ENCODE measurements at regions not wholly inside any gene's neighbourhood (a gene's known extent, or its start where the extent isn't known, plus 50 kb on each side); places are given as distances from the start of the nearest gene placed in this dataset.

DNA sequence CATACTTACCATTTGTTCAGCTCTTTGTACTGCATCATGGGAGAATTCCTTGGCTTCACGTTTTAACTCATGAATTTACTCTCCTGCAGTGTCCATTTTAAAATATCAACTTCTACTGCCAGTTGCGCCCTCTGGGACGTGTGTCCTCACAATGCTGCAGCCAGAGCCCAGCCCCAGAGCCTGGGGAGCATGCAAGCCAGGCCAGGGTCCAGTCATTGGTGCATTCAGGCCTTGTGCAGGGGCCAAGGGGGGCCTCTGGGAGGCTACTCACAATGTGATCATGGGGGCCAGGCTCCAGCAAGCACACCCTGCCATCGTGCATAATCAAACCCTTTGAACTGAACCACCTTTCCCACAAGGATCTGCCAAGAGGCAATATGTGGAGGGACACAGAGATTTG lies 105.6 kb upstream of the CCDC112 start:
- no peak for DNase-seq

DNA sequence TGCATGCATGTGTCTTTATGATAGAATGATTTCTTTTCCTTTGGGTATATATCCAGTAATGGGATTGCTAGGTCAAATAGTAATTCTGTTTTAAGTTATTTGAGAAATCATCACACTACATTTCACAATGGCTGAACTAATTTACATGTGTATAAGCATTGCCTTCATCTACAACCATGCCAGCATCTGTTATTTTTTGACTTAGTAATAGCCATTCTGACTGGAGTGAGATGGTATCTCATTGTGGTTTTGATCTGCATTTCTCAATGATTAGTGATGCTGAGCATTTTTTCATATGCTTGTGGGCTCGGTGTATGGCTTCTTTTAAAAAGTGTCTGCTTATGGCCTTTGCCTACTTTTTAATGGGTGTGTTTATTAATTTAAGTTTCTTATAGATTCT lies 102.3 kb upstream of the CCDC112 start:
- no peak for DNase-seq

DNA sequence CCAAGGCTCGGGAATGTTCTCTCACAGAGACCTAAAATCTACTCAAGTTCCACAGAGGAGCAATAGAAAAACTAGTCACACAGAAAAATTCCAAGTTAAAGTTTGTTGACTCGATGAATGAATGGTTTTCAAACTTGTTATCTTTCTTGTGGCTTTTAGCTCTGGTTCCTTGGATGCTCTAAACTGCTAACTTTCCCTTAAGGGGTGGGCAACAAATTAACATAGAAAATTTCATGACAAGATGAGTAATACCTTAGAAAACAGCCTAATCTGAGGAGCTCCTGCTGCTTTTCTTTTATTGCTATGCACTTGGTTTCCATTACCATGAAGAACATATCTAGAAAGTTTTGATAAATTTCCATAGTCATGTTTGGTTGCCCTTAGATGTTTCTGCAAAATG lies 100.2 kb upstream of the CCDC112 start:
- no peak for DNase-seq

DNA sequence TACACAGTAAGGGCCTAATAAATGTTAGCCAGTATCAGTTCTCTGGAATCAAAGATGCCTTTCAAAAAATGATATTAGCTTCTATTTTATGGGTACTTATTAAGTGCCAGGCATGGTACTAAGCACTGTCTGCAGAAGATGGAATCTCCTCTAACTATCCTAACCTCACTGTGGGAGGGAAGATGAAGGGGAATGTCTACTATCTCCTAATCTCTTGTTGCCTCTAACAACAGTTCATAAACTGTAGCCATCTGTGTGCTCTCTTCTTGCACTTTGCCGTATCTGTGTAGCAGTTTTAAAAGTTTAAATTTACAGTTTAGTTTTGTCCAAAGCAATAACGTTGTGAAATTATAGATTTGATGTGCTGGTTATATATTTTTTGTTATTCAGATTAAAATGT lies 99.6 kb upstream of the CCDC112 start:
- no peak for DNase-seq

DNA sequence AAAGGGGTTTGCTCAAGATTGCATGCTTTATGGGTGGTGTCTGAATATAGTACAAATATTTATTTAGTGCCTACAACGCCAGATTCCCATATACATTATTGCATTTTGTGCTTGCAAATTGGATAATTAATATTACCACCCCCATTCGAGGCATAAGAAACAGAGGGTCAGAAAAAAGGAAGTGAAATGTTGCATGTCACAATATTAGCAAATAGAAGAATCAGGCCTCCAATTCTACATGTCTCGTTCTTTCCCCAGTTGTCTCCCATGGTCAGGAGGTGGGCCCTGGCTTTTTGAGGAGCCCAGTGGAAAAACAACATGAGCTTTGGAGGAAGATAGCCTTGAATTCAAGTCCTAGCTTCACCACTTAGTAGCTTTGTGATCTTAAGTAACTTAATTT lies 98.1 kb upstream of the CCDC112 start:
- DNase-seq, result no peak

DNA sequence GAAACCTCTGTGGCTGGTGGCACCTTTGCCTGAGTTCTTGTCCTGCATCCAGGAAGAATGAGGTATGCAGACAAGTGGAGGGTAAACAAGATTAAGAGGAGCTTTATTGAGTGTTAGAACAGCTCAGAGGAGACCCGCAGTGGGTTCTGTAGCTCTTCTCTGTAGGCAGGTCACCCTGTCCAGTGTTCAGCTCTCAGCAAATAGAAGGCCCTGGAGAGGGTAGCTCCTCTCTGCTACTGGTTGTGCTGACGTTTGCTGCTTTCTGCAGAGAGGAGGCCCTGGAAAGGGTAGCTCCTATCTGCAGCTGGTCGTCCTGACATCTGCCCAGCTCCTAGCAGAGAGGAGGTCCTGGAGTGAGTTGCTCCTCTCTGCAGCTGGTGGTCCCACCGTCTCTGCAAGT lies 96.8 kb upstream of the CCDC112 start:
- DNase-seq, result no peak

DNA sequence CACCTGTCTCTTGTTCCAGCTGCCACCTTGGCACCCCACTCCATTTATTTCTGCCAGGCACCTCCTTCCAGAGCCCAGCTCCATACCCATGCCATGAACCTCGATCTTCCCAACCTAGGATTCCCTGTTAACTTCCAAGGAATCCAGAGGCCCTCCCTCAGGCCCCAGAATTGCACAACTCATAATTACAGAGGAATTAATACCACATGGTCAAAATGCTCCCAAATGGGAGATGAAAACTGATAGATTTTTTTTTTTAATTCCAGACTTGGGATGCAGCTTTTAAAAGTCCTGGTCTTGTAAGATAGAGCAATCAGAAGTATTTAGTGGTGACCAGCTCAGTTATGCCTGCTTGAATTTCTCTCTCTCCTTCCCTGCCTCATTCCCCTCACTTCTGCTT lies 96.2 kb upstream of the CCDC112 start:
- DNase-seq, result no peak

DNA sequence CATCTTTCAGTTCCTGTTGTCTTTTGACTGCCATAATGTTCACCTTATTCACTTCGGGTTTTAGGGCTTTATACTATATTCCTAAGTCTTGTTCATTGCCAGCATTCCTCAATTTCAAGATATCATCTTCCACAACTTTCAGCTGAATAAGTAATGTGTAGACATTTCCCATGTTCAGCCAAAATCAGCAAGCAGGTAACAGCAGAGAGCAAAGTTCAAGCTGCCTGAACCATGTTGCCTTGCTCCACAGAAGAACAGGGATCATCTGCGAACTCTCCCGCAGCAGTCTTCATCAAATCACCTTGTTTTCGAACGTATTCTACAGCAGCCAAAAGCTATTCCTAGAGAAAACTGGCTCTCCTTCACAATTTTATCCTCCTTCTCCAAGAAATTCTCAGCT lies 95.3 kb upstream of the CCDC112 start:
- no peak for DNase-seq

DNA sequence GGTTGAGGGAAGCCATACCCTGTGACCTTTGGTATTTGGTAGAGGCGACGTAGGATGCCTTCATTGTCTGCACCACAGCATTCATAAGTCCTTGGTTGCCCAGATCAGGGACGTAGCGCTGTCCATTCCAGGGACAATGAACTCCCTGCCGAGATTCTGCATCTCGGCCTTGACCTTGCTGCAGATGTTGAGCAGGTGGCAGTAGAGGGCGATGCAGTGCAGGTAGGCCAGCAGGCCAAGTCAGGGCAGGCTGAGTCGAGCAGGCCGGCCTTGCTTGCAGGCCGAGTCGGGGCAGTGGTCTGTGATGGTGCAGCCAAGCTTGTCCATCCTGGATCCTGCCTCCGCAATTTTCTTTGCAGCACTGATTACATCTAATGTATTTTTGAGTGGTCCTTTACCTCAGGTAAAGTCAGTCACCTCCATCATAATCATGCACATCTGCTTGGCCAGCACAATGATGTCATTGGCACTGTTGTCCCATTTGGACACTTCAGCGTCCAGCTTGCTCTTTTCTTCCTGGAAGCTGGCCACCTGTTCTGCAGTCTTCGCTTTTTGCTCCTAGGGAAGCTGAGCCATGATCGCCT lies 93.4 kb upstream of the CCDC112 start:
- no peak for DNase-seq

DNA sequence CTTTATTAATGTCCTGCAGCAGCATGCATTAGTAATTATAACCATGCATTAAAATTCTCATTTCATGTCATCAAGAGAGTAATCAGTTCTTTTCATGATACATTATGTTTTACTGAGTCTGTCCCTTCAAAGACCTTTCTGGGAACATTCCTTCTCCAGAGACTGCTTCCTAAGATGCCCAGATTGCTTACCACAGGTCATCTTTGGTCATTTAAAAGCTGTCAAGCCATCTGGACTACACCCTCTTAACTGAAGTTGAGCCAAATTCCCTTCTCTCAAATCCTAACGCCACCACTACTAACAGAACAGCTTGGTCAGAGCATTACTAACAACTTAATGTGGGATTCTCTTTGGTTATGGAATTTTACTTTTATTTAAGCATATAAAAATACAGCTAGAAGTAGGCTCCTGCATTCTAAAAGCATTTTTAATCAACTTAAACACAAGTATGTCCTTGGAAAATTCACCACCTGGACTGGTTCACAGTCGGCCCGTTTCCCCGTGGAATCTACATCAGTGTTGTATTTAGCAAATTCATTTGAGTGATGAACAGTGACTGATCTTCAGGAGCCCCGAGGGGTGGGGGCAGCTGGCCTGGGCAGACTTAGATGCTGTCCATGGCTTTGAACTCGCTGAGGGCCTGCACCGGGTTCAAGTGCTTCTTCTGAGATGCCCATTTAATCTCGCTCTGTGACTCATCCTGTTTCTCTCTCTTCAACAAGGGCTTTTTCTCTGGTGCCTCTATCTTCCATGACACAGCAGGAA lies 92.8 kb upstream of the CCDC112 start:
- no peak for DNase-seq

DNA sequence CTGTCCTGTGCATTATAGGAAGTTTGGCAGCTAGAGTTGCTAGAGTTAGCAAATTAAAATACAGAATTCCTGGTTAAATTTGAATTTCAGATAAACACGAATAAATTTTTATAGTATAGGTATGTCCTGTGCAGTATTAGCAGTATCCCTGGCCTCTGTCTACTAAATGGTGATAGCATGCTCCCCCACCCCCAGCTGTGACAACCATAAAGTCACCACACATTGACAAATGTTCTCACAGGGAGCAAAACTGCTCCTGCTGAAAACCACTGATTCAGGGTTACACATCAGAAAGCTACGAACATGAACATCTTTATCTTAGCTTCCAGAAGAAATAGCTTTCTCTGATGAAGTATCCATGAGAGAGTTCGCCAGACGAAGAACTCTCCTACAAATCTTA lies 91.8 kb upstream of the CCDC112 start:
- no peak for DNase-seq

DNA sequence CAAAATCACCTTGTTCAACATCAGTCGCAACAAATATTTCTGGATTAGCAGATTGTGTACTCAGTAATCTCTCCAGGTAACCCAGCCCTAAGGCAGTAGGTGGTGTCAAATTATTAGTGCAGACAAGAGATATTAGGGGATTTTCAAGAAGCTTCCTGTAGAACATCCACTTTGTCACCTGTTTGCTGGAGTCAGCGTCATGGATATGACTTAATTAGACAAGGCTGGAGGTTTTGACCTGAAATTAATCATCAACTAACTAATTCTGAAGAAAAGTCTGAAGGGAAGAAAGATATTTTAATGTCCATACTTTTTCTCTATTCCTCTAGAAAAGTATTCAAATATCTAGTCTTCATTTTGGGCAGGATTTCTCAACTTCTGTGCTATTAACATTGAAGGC lies 91.4 kb upstream of the CCDC112 start:
- DNase-seq, result no peak

DNA sequence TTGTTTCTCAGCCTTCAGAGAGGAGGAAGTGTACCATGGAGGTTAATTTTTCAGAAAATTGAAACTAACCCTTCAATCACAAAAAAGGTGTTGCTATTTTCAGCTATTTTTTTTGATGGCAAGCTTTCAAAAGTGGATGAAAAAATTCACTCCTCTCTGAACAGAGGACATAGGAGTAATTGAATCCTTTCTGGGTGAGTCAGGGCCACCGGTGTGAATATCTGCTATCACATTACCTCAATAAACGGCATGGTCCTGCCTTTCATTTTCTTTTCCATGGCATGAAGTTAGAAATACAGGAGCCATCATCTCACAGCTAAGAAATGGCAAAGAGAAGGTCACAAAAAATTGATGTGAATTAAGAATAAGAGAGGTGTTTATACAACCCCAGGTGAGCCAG lies 90.2 kb upstream of the CCDC112 start:
- no peak for DNase-seq

DNA sequence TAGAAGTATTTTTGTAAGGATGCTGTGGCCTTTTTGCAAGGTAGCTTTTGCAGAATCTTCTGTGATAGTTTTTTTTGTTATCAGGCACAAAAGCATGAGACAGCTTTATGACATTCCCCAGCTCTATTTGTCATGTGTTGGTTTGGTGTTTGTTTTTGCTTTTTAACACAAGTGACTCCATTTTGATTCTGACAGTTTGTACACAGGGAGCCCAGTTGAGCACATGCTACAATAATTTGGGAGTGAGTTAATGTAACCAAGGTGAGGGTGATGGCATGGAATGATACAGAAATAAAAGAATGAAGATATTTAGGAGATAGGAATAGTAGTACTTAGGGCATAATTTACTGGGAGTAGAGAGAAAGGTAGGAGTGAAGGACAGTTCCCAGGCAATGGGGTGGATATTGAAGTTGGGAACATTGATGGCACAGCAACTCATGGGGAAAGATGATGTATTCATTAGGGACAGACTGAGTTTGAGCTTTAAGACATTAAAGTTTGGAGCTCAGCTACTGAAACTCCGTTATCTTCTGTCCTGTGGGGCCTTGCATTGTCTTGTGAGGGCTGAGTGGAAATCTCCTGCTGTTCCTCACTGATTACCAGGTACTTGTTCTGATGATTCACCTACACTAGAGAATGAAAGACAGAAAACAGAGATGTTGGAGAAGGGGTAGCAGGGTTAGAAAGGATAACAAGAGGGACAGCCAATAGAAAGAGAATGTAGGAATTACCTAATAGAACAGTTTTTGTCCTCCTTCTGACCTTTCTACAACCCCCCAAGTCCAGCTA lies 88.3 kb upstream of the CCDC112 start:
- DNase-seq, result peak; percentile 4

DNA sequence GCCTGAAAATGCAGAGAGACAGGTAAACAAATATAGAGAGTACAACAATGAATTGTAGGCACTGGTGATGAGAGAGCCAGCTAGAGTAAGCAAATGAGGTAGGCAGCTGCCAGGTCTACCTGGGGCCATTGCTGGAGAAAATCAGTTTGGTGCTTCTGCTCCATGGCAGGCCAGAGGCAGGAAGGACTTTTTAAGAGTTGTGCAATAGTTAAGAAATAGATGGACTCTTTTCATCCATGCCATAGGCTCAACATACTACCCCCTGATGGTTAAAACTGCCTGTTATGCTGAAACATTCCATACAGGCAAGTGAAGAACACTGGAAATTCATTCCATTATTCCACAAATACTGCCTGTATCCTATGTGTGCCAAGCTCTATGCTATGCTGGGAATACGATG lies 86.5 kb upstream of the CCDC112 start:
- DNase-seq, result no peak

DNA sequence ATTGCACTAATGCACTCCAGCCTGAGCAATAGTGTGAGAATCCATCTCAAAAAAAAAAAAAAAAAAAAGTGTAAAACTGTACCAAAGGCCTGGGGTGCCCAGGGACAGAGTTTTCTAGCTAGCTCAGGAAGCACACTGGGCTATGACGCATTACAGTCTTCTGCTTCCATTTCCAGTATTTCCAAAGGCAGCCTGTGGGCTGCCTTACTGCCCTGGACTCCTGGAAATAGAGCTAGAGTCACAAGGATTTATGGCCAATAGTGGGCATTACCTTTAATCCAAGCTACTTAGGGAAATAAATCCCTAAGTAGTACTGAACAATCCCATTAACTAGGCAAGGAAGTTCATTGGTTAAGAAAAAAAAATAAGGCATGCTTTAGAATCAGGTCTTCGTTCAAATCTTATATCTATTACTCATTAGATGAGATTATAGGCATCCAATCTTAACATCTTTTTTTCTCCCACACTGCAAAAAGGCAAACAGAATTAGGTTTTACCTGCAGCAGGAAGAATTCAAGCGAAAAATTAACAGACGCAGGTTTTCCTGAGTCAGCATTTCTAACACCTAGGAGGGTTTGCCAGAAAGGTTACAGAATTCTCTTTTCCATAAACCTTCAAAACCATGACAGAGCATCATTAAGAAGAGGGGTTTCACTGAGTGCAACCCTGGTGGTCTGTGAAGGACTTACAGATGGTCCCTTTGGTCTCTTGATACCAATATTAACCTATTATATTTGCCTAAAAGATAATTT lies 85.6 kb upstream of the CCDC112 start:
- no peak for DNase-seq

DNA sequence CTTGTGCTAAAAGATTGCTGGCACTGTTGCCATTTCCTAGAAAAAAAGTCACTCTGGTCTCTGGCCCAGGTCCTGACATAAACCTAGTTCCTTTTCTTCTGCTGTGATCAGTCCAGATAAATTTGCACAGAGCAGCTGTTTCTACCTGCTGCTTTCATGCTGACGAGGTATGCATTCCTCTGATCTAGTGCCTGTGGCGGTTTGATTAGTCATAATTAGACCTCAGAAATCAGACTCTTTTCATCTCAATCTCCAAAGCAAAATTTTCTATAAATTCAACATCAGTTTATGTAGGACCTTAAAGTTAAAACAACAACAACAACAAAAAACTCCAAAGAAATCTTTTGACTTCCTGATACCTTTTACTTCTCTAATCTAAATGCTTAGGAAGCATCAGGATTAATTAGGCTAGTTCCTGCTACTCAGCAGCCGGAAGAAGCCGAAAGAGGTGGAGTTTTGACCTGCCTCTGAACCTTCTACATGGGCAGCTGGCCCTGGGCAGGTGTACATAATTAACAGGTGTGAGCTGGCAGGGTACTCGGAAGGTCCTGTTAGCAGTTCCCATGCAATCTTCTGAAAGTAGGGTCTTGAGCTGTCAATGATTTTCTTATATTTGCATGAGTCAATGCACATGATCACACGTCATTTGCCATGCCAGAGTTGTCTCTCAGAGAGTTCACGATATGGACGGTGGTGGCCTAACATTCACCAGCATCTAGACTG lies 83.3 kb upstream of the CCDC112 start:
- no peak for DNase-seq

DNA sequence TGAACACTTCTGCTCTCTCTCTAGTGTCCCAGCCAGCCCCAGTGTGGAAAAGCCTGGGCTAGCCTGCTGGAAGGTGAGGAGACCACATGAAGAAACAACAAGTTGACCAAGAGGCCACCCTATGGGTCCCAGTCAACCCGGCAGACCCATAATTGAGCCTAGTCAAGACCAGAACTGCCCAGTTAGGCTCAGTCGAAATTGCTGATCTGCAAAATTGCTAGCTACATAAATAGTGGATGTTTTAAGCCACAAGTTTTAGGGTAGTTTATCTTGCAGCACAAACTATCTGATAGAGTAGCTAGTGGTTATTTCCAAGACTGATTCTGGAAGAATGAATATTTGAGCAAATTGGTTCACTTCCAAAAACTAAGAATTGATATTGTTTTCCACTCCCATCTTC lies 82.3 kb upstream of the CCDC112 start:
- DNase-seq, result no peak

DNA sequence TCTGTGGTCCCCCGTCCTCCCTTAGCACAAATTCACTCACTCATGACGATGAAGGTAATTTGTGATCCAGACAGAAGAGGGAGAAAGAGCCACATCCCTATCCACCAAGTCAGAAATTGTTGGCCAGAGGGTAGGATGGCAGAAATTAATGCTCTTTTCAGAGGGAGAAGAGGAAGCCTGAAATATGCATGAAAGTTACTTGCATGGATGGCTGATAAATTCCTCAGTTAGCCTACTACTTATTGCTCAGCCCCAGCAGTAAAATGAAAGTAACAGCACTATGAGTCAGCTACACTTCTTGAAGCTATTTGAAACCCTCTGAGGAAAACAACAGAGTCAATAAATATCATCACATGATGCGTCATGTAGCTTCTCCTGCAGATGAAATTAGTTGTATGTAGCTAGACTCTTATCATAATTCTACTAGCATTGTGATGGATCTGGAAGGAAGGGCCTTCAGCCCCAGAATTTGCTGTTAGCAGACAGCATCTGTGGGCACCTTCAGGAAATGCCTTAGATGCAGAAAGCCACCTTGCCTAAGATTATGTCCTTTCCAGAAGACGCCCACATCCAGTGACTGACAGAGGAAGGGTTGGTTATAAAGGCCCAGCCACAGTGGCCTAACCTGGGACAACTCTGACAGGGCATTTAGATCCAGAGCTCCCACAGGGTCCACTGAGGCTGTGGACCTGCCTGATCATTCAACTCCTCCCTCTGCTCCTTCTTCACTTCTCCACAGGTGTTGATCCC lies 81.2 kb upstream of the CCDC112 start:
- no peak for DNase-seq

DNA sequence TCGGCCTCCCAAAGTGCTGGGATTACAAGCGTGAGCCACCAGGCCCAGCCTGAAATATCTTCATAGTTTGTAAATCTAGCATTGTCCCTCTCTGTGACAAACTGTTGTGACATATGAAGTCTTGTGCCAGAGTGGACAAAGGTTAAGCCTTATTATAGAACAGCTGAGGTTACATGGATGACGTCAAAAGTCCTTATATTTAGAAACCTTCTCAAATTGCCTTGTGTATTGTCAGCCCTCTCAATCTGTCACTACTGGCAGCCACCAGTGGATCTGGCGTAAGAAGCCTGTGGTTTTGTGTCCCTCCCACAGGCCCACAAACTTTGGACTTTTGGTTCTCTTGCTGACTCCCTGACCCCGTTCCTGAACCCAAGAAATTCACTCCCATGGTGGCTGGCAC lies 79.4 kb upstream of the CCDC112 start:
- DNase-seq, result no peak

DNA sequence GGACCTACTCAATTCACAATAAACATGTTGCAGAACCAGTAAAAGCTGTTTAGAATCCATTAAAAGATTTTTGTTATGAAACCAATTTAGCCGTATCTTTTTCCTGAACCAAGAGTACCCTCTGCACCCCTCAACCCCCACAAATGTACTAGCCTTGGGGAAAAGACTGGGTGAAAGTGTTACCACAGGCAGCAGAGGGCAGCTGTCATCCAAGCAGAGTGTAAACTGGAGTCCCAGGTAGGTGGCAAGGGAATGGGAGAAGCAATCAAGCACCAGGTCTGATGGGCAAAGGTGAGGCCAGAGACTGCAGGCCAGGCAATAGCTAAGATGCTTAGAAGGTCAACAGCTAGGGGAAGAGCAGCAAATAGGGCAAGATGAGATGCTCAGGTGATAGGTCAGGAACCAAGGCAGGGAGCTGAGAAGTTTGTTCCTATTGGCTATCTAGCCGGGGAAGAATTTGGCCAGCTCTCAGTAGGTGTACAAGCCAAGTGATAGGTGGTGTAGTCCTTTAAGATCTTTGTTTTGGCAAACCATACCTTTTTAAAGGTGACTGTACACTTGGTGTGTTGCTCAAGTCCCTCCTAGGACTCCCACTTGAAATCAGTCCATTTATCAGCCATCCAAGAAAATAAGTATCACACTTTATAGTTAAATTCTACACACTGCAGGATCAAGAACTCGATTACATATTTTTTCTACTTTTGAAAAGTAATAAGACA lies 77.8 kb upstream of the CCDC112 start:
- no peak for DNase-seq

All from NCI-H345 (cell line).